NCI-H146 treated with DMSO at 0.1 percent for 48 hours (cell line): ENCODE measurements at regions not wholly inside any gene's neighbourhood (a gene's known extent, or its start where the extent isn't known, plus 50 kb on each side); places are given as distances from the start of the nearest gene placed in this dataset.

Experiments
- DNase-seq: peaks from one replicate; lab custom pipeline; 2025; ENCODE audit not compliant: unreplicated experiment; lab: John Stamatoyannopoulos, UW

DNA sequence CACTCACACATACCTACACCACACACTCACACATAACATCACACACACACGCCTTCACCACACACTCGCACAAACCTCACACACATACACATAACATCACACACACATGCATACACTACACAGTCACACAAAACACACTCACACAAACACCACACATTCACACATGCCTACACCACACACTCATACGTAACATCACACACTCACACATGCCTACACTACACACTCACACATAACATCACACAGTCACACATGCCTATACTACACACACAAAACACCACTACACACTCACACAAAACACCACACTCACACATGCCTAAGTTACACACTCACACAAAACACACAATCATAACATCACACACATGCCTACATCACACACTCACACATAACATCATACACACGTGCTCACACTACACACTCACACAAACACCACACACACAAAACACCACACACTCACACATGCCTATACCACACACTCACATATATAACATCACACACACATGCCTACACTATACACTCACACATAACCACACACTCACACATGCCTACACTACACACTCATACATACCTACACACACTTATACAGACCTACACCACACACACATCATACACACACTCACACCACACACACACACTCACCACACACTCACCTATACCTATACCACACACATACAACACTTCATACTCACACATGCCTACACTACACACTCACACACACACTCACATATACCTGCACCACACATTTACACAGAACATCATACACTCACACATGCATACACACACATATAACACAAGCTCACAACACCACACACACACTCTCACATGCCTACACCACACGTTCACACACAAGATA lies 383.5 kb downstream of the C6orf118 start:
- DNase-seq, result no peak

DNA sequence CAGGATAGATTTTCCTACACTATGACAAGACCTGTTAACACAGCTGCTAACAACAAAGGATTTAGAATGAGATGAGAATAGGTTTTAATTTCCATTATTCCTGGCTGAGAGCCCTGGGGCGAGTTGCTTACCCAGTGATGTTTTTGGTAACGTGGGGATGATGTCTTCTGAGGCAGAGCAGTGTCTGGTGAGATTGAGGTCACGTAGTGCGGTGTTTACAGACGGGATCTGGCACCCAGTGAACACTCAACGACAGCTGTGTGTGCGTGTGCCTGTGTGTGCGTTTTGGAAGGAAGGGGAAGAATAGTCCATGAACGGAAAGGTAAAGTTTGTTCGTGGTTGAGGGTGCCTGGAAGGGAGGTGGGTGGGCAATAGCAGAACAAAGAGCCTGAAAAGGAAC lies 384.7 kb downstream of the C6orf118 start:
- peak; percentile 82 for DNase-seq

DNA sequence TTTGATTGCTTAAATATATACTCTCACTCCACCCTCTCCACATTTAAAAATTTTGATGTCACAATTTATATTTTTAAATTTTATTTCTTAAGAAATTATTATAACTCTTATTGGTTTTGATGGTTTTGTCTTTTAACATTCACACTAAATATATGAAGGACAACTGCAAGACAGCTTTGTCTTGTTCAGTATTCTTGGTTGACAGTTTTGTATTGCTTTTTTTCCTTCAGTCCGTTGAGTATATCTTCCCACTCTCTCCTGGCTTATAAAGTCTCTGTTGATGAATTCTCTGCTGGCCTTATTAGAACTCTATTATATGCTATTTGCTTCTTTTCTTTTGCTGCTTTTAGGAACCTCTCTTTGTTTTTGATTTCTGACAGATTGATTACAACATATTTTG lies 392.2 kb downstream of the C6orf118 start:
- DNase-seq, result no peak

DNA sequence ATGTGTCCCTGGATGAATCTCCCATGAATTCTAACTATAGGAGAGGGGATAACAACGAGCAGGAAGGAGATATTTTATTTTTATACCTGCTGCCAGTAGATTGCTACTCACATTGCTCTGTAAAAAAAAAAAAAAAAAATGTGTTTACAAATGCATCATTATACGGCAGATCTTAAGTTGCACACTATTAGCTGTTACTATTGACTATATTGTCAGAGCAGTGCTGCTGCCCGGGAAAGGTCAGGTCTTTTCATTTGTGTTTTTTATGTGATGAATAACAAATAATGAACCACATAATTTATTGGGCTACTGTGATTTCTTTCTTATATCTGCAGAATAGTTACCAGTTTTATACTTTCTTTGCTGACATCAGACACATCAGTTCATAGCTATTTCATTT lies 393.3 kb downstream of the C6orf118 start:
- DNase-seq, result no peak

DNA sequence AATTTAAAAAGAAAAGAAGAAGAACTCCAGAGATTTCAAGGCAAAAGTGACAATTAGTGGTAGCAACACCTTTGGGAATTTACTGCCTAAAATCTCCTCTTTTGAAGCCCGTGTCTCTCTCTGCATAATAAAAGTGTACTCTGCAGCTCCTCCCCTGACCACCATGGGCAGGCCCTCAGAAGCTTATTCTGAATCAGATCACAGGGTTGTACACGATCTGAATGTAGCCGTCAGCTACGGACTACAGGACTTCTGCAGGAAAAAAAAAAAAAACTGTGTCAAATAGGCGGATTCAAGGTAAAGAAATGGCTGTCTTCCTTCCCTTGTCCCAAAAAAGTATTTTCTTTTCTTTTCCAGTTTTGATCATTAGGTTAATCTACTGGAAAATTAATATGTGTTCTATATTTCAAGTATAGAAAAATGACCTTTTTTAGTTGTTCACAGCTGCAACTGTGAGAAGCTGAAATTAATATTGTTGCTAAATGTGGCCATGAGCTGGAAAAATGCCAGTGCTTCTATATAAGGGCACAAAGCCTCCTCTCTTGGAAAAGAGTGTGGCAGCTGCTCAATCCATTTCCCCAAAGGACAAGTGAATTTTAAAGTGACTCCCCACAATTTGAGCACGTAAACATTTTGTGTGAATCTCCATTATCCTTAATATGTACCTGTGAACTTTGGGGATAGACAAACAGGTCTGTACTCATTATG lies 397.4 kb downstream of the C6orf118 start:
- peak; percentile 78 for DNase-seq

DNA sequence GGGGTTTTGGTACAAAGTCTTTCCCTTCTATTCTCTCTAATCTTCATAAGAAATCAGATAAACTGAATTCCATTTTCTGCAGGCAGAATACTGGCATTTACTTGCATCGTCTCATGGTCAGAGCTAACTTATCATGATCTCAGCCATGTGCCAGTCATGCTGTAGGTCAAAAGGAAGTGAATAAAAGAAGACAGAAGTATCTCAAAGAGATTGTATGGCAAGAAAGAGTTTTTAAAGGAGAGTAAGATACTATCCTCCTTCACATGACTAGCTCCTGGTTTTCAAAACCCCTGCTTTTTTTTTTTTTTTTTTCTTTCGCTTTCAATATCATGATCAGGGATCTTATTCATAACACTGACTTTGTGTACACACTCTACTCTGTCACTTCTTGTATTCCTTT lies 398.3 kb downstream of the C6orf118 start:
- DNase-seq, result no peak

DNA sequence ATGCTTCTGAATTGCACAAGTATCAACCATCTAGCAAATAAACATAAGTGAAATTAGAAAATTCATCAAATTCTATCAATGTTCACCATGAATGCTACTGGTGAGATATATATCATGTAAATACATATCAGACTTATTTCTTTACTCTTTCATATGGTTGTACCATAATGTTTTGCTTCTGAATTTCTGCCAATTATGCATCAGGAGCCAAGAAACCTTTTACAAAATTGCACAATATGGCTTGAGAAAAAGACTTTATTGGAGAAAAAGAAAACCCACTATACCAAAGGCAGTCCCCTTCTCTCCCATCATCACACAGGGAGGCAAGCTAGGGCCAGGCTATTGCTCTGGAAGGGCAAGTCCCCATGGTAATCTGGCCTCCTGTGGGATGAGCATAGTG lies 402.6 kb downstream of the C6orf118 start:
- DNase-seq, result no peak

DNA sequence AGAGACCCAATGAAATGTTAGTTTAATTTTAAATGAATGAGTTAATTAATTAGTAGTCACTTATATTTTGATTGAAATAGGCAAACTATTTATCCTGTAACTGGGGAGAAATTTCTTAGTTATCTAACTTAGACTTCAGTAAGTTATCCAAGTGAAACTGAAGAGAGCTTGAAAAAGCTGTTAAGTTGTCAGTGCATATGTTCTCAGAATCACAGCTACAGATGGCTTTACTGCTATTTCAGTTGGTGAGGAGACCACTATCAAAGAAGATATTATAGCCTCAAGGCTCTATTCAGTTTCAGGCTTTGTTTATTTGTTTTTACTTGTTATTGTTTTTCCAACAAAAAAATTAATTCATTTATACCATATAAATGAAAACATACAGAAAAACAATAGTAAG lies 404.1 kb downstream of the C6orf118 start:
- DNase-seq, result no peak

DNA sequence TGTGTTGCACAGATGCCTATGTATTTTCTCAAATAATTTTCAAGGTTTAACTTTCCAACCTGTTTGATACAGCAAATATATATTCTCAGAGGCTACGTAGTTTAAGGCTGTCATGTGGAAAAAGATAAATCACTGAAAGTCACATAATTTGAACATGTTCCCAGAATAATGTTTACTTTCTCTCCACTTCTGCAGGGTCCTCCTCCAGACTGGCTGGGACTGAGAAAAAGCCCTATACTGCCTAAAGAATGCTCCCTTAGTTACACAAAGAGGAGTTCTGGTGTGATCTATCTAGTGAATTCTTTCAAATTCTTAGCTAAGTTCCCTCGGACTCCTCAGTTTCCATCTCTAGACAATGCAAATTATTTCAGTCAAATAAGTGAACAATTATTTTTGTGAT lies 411.0 kb downstream of the C6orf118 start:
- no peak for DNase-seq

DNA sequence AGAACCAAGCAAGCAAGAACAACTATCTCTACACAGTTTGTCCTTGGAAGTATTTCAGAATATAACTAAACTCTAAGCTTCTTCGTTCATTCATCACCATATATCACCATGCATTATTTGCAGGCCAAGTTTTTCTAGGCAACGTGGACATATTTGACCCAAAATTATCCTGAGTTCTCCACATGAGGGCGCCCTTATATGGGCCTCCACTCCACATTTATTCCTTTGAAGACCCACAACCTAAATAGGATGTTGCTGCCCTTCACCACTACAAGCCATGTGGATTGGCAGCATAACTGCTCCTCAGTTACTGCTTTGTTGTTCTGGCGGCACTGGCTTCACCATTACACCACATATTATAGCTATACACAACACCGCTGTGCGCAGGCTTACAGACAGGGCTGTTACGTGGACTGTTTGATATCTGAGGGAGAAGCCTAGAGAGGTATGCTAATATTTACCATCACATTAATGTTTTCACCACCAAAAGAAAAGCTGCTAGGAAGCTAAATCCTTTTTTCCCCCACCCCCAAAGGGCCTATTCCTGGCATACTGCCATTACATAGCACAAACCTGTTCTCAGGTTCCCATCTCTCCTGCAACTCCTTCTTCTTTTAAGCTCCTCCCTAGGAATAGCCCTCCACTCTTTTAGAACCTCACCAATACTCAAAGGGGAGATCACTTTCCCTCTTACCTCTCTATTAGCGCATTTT lies 411.7 kb downstream of the C6orf118 start:
- DNase-seq, result peak; percentile 22

DNA sequence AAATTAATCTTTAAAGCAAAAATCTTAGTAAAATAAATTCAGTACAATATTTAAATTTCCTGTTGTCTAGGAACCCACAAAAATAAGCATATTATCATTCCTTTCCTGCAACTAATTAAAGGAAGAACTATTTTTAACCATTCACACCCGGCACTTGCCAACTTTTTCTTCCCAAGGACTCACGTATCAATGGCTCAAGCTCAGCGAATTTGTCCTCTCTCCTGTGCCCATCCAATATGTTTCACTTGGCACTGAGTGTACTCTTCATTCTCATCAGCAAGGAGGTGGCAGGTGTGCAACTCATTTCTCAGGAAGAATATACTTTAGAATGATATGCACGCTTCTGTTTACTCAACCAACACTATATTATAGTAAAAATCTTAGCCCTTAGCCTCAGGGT lies 419.4 kb downstream of the C6orf118 start:
- DNase-seq, result no peak

DNA sequence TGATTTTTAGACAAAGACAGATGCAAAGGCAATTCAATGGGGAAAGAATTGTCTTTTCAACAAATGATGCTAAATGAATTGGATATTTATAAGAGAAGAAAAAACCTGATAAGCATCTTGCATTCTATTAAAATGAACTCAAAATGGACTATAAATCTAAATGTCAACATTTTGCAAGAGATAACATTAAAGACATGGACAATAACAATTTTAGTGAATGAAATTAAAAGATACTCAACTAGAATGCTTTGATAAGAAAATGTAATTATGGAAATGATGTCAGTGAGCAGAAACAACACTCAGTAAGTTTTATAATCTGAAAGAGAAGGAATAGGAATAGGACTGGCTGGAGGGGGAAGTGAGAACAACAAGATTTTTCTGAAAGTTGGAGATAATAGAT lies 421.7 kb downstream of the C6orf118 start:
- DNase-seq, result no peak

DNA sequence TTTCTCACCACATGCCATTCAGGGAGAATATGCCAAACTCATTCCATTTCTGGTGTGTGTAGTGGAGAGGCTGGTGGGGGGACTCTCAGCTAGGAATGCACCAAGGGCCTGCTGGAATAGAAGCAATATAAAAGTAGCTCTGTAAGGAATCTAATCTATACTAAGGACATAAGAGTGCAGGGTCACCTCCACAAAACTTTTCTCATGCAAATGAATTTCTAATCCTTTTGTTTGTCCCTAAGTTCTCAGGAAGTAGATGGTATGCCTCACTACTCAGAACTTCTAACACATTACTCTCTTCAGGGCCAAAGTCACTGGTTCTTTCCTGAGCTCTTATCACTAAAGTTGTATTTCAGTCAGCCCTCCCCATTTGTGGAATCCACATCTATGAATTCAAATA lies 427.2 kb downstream of the C6orf118 start:
- no peak for DNase-seq

DNA sequence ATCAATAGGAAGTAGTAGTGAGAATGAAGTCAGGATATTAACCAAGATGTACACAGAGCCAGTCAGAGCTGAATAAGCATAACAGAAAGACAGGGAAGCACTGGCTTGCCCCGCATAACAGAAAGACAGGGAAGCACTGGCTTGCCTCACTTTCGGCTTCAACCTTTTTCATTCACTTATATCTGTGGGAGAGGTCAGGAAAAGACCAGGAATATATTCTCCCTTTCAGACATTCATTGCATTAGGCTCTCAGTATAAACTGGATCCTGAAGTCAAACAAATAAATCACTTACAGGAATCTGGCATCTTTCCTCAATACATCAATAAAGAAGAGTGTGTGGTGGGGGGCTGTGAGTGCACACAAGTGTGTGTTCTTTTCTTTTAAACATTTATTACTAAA lies 437.6 kb downstream of the C6orf118 start:
- DNase-seq, result no peak

DNA sequence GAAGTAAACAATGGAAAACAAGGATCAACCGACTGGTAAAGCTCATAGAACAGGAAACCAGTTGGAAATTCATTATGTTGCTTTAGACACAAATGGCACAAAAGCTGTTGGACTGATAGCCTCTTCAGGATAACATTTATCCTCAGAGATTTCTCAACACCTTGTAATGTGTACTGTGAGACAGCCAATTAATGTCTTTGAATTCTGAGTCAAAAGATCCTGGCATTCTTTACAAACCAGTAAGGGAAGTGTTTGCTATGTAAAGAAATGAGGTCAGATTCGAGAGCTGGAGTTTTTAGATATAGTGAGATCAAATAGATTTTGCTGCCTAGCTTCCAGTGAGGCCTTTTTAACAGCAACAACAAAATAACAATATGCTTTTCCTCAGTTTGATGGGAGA lies 439.2 kb downstream of the C6orf118 start:
- peak; percentile 39 for DNase-seq

DNA sequence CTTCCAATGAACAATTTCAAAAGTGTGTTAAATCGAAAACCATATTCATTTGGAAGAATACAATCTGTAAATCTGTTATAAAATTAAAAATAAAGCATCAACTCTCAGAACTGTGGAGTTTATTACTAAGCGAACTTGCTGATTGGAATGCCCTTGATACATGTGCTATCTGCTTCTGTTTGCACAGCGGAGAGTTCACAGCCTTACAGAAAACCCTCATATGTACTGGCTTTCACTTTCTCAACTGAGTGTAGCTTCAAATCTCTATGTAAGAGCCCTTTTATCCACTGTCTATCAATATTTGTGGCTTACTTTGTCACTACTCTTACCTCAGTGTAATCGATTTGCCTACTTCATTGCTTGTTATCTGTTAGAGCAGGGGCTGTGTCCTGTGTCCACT lies 447.4 kb downstream of the C6orf118 start:
- no peak for DNase-seq

DNA sequence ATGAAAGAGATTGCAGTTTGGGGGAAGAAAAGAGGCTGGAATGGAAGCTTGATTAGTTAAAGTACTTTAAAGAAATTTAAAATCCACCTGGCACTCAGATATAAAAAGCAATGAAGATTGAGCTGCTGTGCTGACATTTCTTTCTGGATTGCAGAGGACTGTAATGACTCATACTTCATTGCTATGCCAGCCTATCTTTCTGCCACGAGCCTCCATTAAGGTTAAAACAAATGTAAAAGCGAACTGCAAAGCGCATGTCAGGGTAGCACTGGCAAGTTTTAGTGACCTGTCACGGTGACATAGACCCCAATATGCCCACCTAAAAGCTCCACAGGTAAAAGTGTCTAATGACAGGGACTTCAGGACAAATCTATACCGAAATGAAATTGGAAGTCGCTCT lies 449.6 kb downstream of the C6orf118 start:
- no peak for DNase-seq

DNA sequence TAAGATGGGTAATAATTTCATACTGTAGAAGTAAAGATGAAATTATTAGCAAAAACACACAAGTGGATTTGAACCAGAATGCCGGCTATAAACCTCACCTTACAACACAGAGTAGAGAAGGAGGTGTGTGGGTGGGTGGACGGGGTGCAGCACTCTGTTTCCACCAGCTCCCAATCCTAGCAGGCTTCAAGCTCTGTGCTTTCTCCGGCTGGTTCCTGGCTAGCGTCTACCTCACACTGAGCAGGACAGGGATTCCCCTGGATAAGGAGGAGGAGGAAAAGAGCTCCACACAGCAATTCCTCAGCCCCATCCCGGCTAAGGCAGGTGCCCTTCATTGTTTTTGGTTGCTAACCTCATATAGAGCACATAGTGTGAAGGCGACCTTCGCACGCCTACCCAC lies 453.3 kb downstream of the C6orf118 start:
- DNase-seq, result no peak

DNA sequence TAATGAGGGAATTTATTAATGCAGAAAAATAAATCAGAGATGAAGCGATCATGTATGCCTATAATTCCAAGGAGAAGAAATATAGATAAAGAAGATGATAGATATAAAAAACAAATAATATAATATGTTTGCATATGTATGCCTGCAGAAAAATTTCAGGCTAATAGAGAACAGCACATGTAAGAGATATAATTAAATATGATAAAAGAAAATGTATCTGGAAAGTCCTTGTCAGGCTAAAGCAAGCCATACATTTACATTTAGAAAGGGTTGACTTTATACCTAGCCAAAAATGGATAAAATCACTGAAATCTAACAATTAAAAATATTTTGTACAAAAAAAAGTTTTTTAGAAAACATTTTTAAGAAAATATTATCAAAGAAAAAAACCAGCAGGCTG lies 454.1 kb downstream of the C6orf118 start:
- DNase-seq, result no peak

DNA sequence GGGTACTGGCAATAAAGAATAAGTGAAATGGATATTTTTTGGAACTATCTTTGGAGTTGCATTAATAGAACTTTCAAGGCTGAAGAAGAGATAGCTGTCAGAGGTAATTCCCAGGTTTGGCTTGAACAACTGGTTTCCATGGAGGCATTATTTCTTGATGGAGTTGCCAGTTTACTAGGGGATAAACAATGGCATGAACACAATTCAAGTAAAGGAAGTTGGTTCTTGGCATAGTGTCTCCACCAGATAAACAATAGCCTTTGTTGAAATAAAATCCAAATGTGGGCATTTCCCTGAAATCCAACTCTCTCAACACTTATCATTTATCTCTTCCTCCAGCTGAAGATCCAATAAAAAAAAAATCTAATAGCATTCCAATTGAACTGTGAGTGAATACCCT lies 454.9 kb downstream of the C6orf118 start:
- DNase-seq, result peak; percentile 48

DNA sequence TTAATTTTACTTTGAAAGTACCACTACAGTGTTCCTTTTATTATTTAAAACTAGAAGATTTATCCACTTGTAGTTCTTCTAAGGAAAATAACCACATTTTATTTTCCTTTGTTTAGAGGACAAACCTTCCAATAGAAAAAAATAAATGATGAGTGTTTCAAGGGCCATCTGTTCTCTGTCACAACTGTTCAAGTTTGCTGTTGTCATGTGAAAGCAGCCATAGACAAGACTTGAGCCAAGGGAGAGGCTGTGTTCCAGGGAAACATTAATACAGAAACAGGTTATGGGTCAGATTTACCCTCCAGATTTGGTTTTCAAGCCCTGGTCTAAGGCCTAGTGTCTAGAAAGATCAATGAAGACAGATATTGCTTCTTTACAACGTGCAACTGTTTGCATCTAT lies 463.6 kb downstream of the C6orf118 start:
- no peak for DNase-seq

DNA sequence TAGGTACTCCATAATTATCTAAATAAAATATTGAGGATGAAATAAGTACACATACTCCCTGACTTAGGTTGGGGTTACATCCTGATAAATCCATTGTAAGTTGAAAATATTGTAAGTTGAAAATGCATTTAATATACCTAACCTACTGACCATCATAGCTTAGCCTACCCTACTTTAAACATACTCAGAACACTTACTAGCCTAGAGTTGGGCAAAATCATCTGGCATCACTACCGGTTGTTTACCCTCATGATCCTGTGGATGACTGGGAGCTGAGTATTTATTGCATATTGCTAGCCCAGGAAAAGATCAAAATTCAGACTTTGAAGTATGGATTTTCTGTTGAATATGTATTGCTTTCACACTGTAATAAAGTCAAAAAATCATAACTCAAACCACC lies 467.3 kb downstream of the C6orf118 start:
- no peak for DNase-seq
